Liver (tissue), 3 donors: ENCODE measurements at regions not wholly inside any gene's neighbourhood (a gene's known extent, or its start where the extent isn't known, plus 50 kb on each side); places are given as distances from the start of the nearest gene placed in this dataset.

ENCODE experiments used
- ATF3 ChIP-seq: IDR thresholded peaks from 2 replicates; pipeline ENCODE4 v1.6.1; 2016; ENCODE audit warnings: antibody characterized with exemption
- EGR1 ChIP-seq, 2 donors: IDR thresholded peaks; 2 replicates each; pipeline ENCODE4 v1.6.1; 2016 to 2018; ENCODE audit warnings: antibody characterized with exemption in 2 of 2, low read depth in 2 of 2
- JUND ChIP-seq, 2 donors: IDR thresholded peaks; 2 replicates each; pipeline ENCODE4 v1.6.1; 2016; ENCODE audit warnings: antibody characterized with exemption in 2 of 2
- MAX ChIP-seq: IDR thresholded peaks from 2 replicates; pipeline ENCODE4 v1.6.1; 2016; ENCODE audit warnings: antibody characterized with exemption
- NR2F2 ChIP-seq: IDR thresholded peaks from 2 replicates; pipeline ENCODE4 v1.6.1; 2016; ENCODE audit warnings: antibody characterized with exemption
- RAD21 ChIP-seq, 2 donors: IDR thresholded peaks; 2 replicates each; pipeline ENCODE4 v1.6.1; 2016; ENCODE audit warnings: antibody characterized with exemption in 2 of 2, mild to moderate bottlenecking in 2 of 2
- SP1 ChIP-seq: IDR thresholded peaks from 2 replicates; pipeline ENCODE4 v1.6.1; 2018; ENCODE audit warnings: antibody characterized with exemption, mild to moderate bottlenecking
- TAF1 ChIP-seq: conservative IDR thresholded peaks from 2 replicates; pipeline ENCODE4 v1.6.1; 2016; ENCODE audit warnings: antibody characterized with exemption, mild to moderate bottlenecking
- YY1 ChIP-seq: IDR thresholded peaks from 2 replicates; pipeline ENCODE4 v1.6.1; 2016; ENCODE audit warnings: antibody characterized with exemption, mild to moderate bottlenecking
- TF ChIP-seq, protein P1 (sequence below): fragments of 150-350 bp; IDR thresholded peaks from 2 replicates; pipeline ENCODE4 v1.5.1; 2017; ENCODE audit warnings: improper control_type of control experiment, low read depth, low read length; ENCODE audit not compliant: missing input control
- TF ChIP-seq, protein P2 (sequence below): IDR thresholded peaks from 2 replicates; pipeline ENCODE4 v1.6.1; 2016; ENCODE audit warnings: antibody characterized with exemption, mild to moderate bottlenecking
- donor health status: healthy.
- donor health status: healthy.

- TF ChIP-seq, protein P1, sequence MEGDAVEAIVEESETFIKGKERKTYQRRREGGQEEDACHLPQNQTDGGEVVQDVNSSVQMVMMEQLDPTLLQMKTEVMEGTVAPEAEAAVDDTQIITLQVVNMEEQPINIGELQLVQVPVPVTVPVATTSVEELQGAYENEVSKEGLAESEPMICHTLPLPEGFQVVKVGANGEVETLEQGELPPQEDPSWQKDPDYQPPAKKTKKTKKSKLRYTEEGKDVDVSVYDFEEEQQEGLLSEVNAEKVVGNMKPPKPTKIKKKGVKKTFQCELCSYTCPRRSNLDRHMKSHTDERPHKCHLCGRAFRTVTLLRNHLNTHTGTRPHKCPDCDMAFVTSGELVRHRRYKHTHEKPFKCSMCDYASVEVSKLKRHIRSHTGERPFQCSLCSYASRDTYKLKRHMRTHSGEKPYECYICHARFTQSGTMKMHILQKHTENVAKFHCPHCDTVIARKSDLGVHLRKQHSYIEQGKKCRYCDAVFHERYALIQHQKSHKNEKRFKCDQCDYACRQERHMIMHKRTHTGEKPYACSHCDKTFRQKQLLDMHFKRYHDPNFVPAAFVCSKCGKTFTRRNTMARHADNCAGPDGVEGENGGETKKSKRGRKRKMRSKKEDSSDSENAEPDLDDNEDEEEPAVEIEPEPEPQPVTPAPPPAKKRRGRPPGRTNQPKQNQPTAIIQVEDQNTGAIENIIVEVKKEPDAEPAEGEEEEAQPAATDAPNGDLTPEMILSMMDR = no peak
- TF ChIP-seq YY1 = no peak
- TF ChIP-seq TAF1 = no peak
- TF ChIP-seq SP1 = no peak
- no peak for TF ChIP-seq RAD21 (IDR thresholded peaks at IDR 0.05)
- TF ChIP-seq JUND (IDR thresholded peaks at IDR 0.05) = no peak
- TF ChIP-seq NR2F2 = no peak
- TF ChIP-seq MAX = no peak
- TF ChIP-seq, protein P2, sequence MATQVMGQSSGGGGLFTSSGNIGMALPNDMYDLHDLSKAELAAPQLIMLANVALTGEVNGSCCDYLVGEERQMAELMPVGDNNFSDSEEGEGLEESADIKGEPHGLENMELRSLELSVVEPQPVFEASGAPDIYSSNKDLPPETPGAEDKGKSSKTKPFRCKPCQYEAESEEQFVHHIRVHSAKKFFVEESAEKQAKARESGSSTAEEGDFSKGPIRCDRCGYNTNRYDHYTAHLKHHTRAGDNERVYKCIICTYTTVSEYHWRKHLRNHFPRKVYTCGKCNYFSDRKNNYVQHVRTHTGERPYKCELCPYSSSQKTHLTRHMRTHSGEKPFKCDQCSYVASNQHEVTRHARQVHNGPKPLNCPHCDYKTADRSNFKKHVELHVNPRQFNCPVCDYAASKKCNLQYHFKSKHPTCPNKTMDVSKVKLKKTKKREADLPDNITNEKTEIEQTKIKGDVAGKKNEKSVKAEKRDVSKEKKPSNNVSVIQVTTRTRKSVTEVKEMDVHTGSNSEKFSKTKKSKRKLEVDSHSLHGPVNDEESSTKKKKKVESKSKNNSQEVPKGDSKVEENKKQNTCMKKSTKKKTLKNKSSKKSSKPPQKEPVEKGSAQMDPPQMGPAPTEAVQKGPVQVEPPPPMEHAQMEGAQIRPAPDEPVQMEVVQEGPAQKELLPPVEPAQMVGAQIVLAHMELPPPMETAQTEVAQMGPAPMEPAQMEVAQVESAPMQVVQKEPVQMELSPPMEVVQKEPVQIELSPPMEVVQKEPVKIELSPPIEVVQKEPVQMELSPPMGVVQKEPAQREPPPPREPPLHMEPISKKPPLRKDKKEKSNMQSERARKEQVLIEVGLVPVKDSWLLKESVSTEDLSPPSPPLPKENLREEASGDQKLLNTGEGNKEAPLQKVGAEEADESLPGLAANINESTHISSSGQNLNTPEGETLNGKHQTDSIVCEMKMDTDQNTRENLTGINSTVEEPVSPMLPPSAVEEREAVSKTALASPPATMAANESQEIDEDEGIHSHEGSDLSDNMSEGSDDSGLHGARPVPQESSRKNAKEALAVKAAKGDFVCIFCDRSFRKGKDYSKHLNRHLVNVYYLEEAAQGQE = no peak
- TF ChIP-seq EGR1 (IDR thresholded peaks at IDR 0.05; ENCODE audit: low read depth in 2 of 2) = no peak
- TF ChIP-seq ATF3 = no peak
These were observed 454.2 kb upstream of the KLHL29 start for GRCh38 chr2:22930781-22931180.
